GM10266 (cell line): ENCODE measurements at regions not wholly inside any gene's neighbourhood (a gene's known extent, or its start where the extent isn't known, plus 50 kb on each side); places are given as distances from the start of the nearest gene placed in this dataset.

Source experiments
- DNase-seq: peaks from one replicate; pipeline ENCODE4 v3.0.0; 2012; ENCODE audit errors: extremely low spot score
- CTCF ChIP-seq: IDR thresholded peaks from 2 replicates; pipeline ENCODE4 v1.5.1; 2012; ENCODE audit warnings: mild to moderate bottlenecking, low read depth; ENCODE audit not compliant: control insufficient read depth, insufficient read depth; ENCODE audit errors: missing control alignments

GRCh38 chr7:124330731-124331407 is 298.0 kb upstream of the TMEM229A start:
- DNase-seq, result no peak
- no peak for TF ChIP-seq CTCF

GRCh38 chr7:124328774-124329173 is 295.9 kb upstream of the TMEM229A start:
- no peak for TF ChIP-seq CTCF
- no peak for DNase-seq

- TF ChIP-seq CTCF, result no peak
- no peak for DNase-seq
Measured at GRCh38 chr7:124324262-124324661, 291.4 kb upstream of the TMEM229A start.

- DNase-seq, result no peak
- TF ChIP-seq CTCF, result no peak
Measured at GRCh38 chr7:124323597-124323996, 290.7 kb upstream of the TMEM229A start.

- no peak for TF ChIP-seq CTCF
- no peak for DNase-seq
Measured at GRCh38 chr7:124322561-124322960, 289.7 kb upstream of the TMEM229A start.

GRCh38 chr7:124318721-124319450 is 286.0 kb upstream of the TMEM229A start:
- no peak for TF ChIP-seq CTCF
- no peak for DNase-seq

GRCh38 chr7:124310934-124311390 is 278.1 kb upstream of the TMEM229A start:
- DNase-seq, result no peak
- no peak for TF ChIP-seq CTCF
